ENCODE measurements at regions not wholly inside any gene's neighbourhood (a gene's known extent, or its start where the extent isn't known, plus 50 kb on each side); places are given as distances from the start of the nearest gene placed in this dataset.

DNA sequence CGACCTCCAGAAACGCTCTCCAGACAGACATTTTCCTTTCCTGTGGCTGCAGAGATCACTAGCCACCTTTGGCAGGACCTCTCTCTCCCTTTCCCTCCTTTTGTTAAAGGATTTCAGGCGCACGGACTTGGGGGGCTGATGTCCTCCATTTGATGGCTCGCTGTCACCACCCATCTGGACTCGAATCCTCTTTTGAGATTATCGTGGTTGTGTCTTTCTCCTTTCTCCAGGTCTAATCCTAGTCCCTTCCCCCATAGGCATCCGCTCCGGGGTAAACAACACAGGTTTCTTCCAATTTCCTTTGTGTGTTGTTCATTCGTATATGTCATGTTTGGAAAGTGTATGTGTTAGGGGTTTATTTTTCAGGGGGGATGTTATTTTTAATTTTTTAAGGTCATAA lies 56.7 kb upstream of the SLC24A4 start:
- TF ChIP-seq, protein P1, sequence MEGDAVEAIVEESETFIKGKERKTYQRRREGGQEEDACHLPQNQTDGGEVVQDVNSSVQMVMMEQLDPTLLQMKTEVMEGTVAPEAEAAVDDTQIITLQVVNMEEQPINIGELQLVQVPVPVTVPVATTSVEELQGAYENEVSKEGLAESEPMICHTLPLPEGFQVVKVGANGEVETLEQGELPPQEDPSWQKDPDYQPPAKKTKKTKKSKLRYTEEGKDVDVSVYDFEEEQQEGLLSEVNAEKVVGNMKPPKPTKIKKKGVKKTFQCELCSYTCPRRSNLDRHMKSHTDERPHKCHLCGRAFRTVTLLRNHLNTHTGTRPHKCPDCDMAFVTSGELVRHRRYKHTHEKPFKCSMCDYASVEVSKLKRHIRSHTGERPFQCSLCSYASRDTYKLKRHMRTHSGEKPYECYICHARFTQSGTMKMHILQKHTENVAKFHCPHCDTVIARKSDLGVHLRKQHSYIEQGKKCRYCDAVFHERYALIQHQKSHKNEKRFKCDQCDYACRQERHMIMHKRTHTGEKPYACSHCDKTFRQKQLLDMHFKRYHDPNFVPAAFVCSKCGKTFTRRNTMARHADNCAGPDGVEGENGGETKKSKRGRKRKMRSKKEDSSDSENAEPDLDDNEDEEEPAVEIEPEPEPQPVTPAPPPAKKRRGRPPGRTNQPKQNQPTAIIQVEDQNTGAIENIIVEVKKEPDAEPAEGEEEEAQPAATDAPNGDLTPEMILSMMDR (IDR thresholded peaks at IDR 0.05) = no peak
- TF ChIP-seq POLR2A (IDR thresholded peaks at IDR 0.05) = no peak
